ENCODE measurements at regions not wholly inside any gene's neighbourhood (a gene's known extent, or its start where the extent isn't known, plus 50 kb on each side); places are given as distances from the start of the nearest gene placed in this dataset.

- DNase-seq = no peak
Measured at GRCh38 chr21:16794950-16795349, 717.9 kb upstream of the CXADR start.

GRCh38 chr21:16796776-16797175 is 716.1 kb upstream of the CXADR start:
- no peak for DNase-seq

DNA sequence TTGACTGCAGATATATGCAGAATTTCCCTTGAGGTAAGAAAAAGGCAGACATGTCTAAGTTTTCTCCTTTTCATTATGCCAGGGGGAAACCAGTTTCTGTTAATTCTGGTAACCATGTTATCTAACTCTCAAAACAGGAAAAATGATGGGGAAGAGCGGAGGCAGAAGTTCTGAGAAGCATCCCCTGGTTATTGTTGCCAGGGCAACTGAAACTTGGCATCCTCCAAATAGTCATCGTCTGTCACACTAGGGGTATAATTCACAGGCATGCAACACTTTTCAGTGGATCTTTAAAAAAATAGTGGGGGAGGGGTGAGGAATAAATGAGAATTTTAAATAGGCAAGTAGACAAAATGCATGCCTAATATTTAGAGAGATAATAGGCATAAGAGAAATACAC is 715.3 kb upstream of the CXADR start:
- no peak for DNase-seq

DNA sequence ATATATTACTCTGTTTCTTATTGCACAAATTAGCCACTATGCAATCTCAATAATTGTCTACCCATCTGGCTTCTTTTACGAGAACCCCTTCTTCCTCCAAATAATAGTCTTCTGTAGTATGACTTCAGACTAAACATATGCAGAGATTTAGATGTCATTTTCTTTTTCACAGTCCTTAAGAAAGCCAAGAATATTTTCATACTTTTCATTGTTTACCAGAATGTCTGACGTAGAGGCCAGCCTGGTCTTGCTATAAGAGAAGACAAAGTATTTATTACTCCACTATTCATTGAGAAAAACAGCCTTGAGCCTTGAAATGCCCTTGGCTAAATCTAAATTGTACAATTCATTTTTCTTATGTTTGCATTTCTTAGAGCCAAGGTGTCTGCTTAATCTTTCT is 714.9 kb upstream of the CXADR start:
- DNase-seq = no peak

GRCh38 chr21:16800536-16801275 is 712.1 kb upstream of the CXADR start:
- DNase-seq = no peak

DNA sequence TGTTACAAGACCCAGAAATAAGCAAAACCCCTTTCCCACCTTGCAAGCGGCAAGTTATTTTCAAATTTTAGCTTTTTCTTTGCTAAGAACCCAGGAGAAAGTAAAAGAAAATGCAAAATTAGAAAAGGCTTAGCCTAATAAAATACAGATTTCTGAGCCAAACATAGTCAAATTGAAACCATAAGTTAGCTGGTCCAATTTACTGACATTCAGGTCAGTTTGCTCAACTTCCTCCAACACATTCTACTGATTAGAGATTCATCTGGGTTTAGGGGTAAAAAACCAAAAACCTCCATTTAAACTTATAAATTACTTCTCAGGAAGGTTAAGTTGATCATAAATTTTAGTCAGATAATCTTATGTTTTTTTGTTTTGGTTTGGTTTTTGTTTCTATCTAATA is 701.8 kb upstream of the CXADR start:
- DNase-seq = no peak

DNA sequence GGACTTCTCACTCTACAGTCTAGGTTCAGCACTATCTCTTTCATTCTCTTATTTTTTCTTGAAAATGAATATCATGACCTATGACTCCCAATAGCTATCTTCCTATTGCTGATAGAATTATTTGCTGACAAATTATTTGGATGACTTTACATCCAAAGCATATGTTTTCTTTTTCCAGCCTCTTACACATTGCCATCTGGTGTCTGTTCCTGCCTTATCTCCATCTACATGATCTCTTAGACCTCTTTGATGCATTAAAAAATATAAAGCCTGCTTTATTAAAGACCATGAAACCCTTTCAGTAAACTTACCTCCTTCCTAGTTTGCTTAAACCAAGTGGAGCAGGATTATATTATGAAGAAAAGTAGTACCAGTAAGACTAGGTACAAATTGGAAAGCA is 700.9 kb upstream of the CXADR start:
- no peak for DNase-seq

DNA sequence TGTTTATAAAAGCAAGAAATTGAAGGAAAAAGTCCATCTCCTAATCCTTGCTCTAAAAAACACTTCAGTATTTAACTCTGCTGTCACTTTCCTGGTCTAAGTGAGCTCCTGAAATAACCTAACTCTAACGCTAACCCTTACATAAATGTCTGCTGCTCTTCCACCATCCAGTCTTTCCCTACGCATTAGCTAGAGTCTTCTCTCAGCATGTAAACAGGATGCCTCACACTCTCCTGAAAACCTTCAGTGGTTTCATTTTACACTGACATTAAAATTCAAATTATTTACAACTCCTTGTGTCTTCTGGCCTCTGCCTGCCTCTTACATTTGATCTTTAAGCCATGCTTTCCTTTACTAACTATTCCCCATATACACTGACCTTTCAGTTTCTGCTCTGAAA is 697.6 kb upstream of the CXADR start:
- DNase-seq = no peak

- DNase-seq = no peak
Measured at GRCh38 chr21:16821588-16821987, 691.3 kb upstream of the CXADR start.

DNA sequence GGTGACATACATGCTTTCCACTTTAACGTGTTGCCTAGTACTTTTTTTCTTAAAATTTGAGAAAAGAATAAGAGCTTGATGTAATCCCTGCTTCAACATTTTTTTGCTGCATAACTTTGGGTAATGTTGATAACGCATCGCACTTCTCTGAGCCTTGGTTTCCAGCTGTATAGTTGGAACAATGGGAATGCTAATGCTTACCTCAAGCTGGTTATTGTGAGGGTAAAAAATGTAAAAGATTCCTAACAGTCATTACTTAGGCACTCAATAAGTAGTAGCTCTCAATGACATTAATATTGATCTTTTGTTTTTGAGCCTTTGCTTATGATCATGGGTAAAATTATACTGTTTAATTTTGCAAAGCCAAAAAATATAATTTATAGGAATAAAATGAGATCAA is 683.3 kb upstream of the CXADR start:
- DNase-seq = no peak

DNA sequence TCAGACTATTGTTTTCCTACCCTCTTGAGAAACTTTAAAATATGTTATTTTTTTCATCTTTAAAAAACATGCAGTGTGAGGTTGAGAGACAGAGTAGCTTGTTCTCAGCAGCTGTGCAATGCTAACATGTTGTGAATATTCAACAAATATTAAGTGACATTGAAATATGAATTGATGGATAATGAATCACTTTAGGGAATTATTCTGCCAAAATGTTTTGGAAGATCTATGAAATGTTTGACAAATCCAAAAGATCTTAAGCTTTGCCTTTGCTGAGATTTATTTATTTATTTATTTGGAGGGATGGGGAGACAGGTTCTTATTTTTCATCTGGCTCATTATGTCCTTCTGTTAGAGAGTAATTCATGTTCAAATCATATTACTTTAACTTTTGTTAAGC is 680.1 kb upstream of the CXADR start:
- no peak for DNase-seq

GRCh38 chr21:16834791-16835190 is 678.1 kb upstream of the CXADR start:
- DNase-seq = no peak

DNA sequence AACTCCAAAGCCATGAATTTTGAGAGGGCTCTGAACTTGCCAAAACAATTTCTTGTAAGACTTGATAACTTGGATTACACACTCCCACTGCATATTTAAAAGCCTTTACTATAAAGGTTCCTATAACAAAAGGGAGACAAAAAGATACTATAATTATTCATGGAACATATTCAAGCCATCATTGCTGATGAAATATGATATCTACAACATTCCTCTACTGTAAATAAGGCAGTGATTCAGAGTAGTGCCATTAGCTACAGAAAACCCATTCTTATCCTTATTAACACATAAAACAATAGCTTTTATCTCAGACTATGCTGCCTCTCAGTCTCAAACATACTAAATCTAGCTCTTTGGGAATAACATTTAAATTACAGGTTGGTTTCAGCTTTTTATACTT is 675.5 kb upstream of the CXADR start:
- no peak for DNase-seq

DNA sequence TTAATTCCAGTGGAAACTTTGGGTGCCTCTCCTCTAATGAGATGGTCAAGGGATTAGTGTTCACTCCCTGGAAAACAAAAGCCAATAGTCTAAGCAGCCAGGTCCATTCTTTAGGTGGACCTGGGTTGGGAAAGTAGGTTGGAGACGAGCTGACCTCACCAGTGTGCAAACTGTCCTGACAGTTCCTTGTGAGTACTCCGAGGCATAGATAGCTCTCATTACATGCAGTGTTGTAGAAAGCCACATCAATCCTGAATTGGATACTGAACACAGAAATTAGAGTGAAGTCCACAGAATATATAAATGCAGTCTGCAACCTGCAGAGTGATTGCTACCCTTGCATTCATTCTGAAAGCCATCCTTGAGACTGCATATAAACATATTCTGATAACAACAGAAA is 675.1 kb upstream of the CXADR start:
- DNase-seq = no peak

DNA sequence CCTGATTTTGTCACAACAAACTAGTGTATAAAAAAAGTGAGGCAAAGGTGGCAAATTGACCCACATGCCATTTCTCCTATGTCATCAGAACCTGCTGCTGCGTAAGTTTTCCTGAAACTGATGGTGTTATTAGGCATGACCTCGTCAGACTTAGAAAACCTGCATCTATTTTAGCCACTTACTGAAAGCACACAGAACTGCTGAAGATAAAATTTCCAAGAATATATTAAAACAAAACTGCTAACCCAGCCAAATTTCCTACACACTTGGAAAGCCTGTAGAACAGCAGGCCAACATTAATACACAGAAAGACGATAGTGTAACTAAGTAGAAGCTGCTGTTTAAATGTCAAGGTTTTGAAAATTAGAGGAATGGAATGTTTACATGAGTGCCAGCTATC is 674.5 kb upstream of the CXADR start:
- no peak for DNase-seq

- DNase-seq = no peak
Measured at GRCh38 chr21:16840538-16840937, 672.3 kb upstream of the CXADR start.

- no peak for DNase-seq
Measured at GRCh38 chr21:16841975-16842695, 670.7 kb upstream of the CXADR start.

- DNase-seq = no peak
Measured at GRCh38 chr21:16842696-16843035, 670.2 kb upstream of the CXADR start.

DNA sequence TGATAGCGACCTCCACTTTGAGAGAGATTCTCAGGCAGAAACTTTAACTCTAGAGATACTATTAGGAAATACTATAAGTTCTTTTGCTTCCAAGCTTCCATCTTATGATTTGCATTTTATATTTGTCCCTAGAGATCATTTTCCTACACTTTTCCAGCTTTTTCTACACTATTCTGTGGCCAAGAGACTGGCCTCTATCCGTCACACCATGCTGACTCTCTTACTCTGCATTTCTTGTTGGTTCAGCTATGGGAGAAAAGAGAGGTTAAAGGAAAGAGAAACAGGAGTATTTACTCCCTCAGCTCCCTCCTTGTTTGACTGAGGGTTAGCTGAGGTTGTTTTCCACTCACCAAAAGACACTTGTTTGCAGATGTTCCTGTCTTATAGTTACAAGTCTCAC is 665.6 kb upstream of the CXADR start:
- DNase-seq = no peak

DNA sequence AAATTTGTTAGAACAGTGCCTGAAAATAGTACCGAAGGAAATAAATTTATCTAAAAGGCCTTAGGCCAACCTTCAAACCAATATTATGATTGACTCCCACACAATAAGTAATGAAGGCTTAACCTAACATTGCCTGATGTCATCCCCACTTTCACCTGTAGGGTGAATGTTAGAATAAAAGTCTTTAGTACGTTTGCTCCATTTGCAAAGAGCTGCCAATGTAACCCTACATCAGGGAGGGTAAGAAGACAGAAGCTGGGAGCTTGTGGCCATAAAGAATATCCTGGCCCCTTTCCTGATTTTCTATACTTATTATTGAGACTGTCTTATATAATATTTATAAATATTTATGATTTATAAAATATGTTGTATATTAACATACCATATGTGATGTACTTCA is 661.8 kb upstream of the CXADR start:
- no peak for DNase-seq

GRCh38 chr21:16855164-16855667 is 657.6 kb upstream of the CXADR start:
- no peak for DNase-seq

- DNase-seq = no peak
Measured at GRCh38 chr21:16863362-16863905, 649.4 kb upstream of the CXADR start.

- DNase-seq = no peak
Measured at GRCh38 chr21:16863908-16864307, 648.9 kb upstream of the CXADR start.

GRCh38 chr21:16865632-16866031 is 647.2 kb upstream of the CXADR start:
- DNase-seq = no peak

DNA sequence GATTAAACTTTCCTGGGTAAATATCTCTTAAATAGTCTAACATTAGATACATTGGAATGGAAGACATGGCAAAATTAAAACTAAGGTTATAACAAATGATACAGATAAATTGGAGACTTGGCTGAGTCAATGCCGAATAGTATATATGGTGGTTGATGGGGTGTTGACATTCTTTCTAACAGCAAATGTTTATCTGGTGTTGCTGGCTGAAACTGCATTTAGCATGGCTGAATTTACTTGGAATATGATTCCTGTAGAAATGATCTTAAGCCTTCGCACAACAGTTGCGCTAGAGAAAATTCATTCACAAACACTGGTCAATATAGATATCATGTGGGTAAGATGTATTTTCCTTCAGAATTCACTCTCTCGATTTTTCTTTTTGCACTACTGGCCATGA is 646.0 kb upstream of the CXADR start:
- no peak for DNase-seq

All from NCI-H526 treated with DMSO at 0.1 percent for 48 hours (cell line).